ENCODE measurements at regions not wholly inside any gene's neighbourhood (a gene's known extent, or its start where the extent isn't known, plus 50 kb on each side); places are given as distances from the start of the nearest gene placed in this dataset.
"Not testable (repeated sequence)": the region's sequence is repeated elsewhere in the genome, so short reads cannot be mapped to it uniquely, and the experiment has no call there.

- intact Hi-C loops (cut with DNase I): no loop called here
- DNase-seq: peak in 1 of 10 donors; percentile 72
Measured at GRCh38 chr20:60752741-60753420, 499.2 kb upstream of the CDH4 start.

DNA sequence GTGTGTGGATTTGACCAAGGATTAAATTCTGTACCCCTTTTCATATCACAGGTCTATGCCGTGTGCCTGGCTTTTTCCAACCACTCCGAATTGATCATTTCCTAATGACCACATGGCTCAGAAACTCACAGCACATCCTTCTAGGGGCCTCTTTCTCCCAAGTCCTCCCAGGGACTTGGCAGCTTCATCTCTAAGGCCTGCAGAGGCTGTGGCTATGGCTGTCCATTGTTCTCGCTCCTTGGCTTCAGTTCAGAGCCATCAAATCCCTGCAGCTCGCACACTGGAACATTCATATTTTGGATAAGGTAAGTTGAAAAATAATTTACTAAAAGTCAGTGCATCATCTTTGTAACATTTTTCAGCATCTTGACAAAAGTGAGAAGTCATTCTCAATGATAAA, 497.2 kb upstream of the CDH4 start:
- peak in 1 of 10 donors; percentile 21 for DNase-seq
- intact Hi-C loops (cut with DNase I): no loop called here

GRCh38 chr20:60759651-60760050, 492.4 kb upstream of the CDH4 start:
- intact Hi-C loops (cut with DNase I): no loop called here
- DNase-seq: no peak

- intact Hi-C loops (cut with DNase I): no loop called here
- DNase-seq: no peak
Measured at GRCh38 chr20:60760256-60761000, 491.6 kb upstream of the CDH4 start.

GRCh38 chr20:60761056-60761455, 491.0 kb upstream of the CDH4 start:
- DNase-seq: no peak
- intact Hi-C loops (cut with DNase I): no loop called here

DNA sequence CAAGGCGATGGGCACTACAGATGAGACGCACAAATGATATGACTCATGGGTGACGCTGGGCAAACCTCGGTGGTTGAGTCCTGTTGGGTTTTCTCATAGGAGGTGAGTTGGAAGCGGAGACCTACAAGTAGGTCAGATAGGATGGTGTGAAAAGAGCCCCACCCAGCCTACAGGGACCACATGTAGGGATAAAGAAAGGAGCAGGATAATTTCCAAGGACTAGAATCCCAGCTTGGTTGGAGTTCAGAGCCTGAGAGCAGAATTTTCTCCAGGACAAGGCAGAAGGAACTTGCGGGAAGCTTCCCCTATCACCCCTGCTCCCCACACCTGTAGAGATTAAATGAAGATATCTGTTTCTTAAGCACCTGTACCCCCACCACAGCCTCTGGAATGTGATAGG, 489.7 kb upstream of the CDH4 start:
- DNase-seq: no peak
- intact Hi-C loops (cut with DNase I): no loop called here

DNA sequence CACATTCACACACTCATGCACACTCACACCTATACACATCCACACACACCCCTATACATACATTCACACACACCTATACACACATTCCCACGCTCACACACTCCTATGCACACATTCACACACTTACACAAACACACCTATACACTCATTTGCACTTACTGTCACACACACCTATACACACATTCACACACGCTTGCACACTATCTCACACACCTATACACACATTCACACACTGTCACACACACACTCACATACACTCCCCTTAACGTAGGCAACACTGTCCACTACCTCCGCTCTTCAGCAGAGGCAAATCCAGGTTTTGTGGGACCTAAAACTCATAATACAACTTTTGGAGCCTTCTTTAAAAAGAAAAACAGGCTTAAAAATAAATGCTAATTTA, 487.7 kb upstream of the CDH4 start:
- no peak for DNase-seq
- intact Hi-C loops (cut with DNase I): no loop called here

DNA sequence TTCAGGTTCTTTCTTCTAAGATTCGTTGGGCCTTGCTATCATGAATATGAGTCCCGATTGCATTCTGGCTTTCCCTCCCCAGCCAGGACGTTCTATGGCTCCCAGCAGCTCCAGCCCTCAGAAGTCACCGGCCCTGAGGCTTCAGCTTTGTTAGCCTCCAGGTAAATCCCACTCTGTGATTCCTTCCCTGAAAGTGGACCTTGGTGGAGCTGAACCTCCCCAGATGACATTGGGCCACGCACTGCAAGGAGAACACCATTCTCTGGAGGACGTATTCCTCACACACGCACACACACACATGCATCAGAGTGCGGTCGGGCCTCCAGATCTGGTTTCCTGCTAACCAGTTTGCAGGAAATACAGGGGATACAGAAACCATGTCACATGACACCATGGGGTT, 487.3 kb upstream of the CDH4 start:
- DNase-seq: no peak
- intact Hi-C loops (cut with DNase I): no loop called here

- intact Hi-C loops (cut with DNase I): no loop called here
- no peak for DNase-seq
Measured at GRCh38 chr20:60765821-60766403, 486.1 kb upstream of the CDH4 start.

DNA sequence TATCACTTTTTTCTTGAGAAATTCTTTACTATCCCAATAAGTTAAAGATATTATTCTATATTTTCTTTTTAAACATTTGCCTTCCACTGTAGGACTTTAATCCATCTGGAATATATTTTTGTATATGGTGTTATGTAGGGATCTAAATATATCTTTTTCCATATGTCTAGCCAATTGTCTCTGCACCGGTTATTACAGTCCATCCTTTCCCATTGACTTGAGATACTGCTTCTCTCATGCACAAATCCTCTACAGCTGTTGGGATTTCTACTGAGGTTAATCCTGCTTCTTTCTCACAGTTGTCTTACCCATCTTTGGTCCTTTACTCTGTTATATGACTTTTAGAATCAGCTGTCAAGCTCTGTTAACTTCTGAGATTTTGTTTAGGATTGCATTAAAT, 483.8 kb upstream of the CDH4 start:
- DNase-seq: no peak
- intact Hi-C loops (cut with DNase I): no loop called here

- DNase-seq: no peak
- intact Hi-C loops (cut with DNase I): no loop called here
Measured at GRCh38 chr20:60780388-60781025, 471.6 kb upstream of the CDH4 start.

DNA sequence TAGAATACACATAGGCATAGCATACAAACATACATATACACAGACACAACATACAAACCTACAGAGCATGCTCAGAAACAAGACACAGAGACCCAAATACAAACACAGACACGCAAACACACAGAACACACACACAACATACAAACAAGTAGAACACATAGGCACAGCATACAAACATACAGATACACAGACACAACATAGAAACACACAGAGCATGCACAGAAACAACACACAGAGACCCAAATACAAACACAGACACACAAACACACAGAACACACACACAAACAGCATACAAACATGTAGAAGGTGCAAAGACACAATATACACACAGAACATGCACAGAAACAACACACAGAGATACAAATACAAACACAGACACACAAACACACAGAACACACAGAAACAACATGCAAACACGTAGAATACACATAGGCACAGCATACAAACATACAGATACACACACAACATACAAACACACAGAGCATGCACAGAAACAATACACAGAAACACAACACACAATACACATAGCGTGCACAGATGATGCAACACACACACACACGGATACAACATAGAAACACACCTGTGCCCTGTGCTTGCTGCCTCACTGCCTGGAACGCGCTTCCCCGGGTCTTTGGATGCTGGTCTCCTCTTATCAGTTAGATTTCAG, 469.0 kb upstream of the CDH4 start:
- intact Hi-C loops (cut with DNase I): no loop called here
- no peak for DNase-seq

DNA sequence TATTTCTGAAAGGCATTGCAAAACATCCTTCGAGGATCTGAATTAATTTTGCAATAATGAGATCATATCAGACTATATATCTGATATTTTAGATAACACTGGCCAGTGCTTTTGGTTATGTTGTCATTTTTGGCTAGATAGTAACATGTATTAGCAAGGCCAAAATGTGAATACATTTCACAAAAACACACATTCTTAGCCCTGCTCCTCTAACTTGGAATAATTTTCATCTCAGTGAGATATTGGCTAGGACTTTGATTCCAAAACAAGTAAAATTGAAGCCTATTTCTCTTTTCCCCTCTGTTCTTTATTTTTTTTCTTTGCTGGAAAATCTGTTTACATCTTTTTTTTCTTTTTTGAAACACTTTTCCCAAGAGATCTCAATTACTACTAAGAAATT, 466.8 kb upstream of the CDH4 start:
- no peak for DNase-seq
- intact Hi-C loops (cut with DNase I): no loop called here

GRCh38 chr20:60785785-60786184, 466.3 kb upstream of the CDH4 start:
- intact Hi-C loops (cut with DNase I): no loop called here

GRCh38 chr20:60786686-60787217, 465.3 kb upstream of the CDH4 start:
- no peak for DNase-seq
- intact Hi-C loops (cut with DNase I): no loop called here

More at GRCh38 chr20:60785785-60786184, 466.3 kb upstream of the CDH4 start:
- no peak for DNase-seq

- intact Hi-C loops (cut with DNase I): no loop called here
- no peak for DNase-seq
Measured at GRCh38 chr20:60787276-60787675, 464.8 kb upstream of the CDH4 start.

DNA sequence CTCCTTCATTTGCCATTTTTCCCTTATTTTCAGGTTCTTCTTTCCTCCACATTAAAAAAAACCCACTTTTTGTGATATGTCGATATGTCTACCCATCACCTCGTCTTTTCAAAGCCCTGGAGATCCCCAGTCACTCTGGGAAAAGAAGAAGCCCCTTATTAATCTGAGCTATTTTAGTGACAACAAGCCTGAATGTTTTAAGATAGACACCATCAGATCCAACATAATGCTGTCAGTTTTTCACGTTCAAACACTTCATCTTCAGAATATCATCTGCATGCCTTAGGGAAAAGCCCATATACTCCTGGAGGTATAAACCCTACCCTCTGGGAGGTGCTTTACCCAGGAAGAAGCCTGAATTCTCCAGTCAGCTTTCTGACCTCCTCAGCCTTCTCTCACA, 464.0 kb upstream of the CDH4 start:
- DNase-seq: no peak
- intact Hi-C loops (cut with DNase I): no loop called here

GRCh38 chr20:60789399-60789798, 462.7 kb upstream of the CDH4 start:
- intact Hi-C loops (cut with DNase I): no loop called here
- no peak for DNase-seq

- intact Hi-C loops (cut with DNase I); DNase-seq: not testable (repeated sequence)
Measured at GRCh38 chr20:60790339-60790738, 461.7 kb upstream of the CDH4 start.

DNA sequence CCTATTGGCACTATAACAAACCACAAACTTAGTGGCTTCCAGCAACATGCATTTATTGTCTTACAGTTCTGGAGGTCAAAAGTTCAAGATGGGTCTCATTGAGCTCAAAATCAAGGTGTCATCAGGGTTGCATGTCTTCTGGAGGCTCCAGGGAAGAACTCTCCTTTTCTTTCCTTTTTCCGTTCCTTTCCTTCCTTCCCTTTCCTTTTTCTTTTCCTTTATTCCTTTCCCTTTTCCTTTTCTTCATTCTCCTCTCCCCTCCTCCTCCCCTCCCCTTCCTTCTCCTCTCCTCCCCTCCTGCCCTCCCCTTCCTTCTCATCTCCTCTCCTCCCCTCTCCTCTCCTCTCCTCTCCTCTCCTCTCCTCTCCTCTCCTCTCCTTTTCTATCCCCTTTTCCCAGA, 460.2 kb upstream of the CDH4 start:
- intact Hi-C loops (cut with DNase I): no loop called here
- no peak for DNase-seq

DNA sequence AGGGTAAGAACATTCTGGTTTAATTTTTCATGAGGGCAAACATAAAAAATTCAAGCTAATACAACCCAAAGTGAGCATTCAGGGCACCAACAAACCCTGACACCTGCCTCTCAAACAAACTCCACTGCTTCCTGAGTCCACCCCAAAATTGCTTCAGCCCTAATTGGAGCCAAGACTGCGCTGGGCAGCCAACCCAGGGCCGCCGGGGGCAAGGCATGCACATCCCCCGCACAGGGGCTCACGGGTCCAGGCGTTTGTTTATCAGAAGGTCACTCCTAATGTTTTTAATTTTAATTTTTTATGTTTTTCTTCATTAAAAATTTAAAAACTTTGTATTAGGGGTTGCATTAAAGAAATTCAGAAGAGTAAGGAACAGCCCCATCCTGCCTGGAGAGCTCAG, 459.1 kb upstream of the CDH4 start:
- DNase-seq: no peak
- intact Hi-C loops (cut with DNase I): no loop called here

Data from posterior cingulate gyrus (tissue), 11 donors.